PC-9 (cell line): ENCODE measurements at regions not wholly inside any gene's neighbourhood (a gene's known extent, or its start where the extent isn't known, plus 50 kb on each side); places are given as distances from the start of the nearest gene placed in this dataset.

Source experiments
- CTCF ChIP-seq: fragments of 200-600 bp; sonication (generic); conservative IDR thresholded peaks from 2 replicates; pipeline ENCODE4 v1.6.1; 2017; ENCODE audit warnings: mixed run types, antibody characterized with exemption, mild to moderate bottlenecking, moderate library complexity
- EZH2 ChIP-seq: fragments of 200-600 bp; sonication (generic); IDR thresholded peaks from 2 replicates; pipeline ENCODE4 v1.8.0; 2017; ENCODE audit warnings: antibody characterized with exemption, low read depth

GRCh38 chr21:17964716-17965115, 145.6 kb upstream of the C21orf91 start:
- no peak for TF ChIP-seq CTCF
- no peak for TF ChIP-seq EZH2
